GM18873 (cell line): ENCODE measurements at regions not wholly inside any gene's neighbourhood (a gene's known extent, or its start where the extent isn't known, plus 50 kb on each side); places are given as distances from the start of the nearest gene placed in this dataset.

Experiments used
- ATAC-seq: cut with Tn5 transposase; IDR thresholded peaks from one replicate; pipeline ENCODE4 v1.9.1; 2021; ENCODE audit warnings: mild to moderate bottlenecking, moderate library complexity, moderate number of reproducible peaks; ENCODE audit not compliant: unreplicated experiment, low FRiP score

- ATAC-seq = no peak
Measured at GRCh38 chr18:64287926-64288325, 139.0 kb upstream of the LINC00305 start.

GRCh38 chr18:64283059-64283458 is 134.2 kb upstream of the LINC00305 start:
- no peak for ATAC-seq

GRCh38 chr18:64278026-64278425 is 129.1 kb upstream of the LINC00305 start:
- no peak for ATAC-seq

DNA sequence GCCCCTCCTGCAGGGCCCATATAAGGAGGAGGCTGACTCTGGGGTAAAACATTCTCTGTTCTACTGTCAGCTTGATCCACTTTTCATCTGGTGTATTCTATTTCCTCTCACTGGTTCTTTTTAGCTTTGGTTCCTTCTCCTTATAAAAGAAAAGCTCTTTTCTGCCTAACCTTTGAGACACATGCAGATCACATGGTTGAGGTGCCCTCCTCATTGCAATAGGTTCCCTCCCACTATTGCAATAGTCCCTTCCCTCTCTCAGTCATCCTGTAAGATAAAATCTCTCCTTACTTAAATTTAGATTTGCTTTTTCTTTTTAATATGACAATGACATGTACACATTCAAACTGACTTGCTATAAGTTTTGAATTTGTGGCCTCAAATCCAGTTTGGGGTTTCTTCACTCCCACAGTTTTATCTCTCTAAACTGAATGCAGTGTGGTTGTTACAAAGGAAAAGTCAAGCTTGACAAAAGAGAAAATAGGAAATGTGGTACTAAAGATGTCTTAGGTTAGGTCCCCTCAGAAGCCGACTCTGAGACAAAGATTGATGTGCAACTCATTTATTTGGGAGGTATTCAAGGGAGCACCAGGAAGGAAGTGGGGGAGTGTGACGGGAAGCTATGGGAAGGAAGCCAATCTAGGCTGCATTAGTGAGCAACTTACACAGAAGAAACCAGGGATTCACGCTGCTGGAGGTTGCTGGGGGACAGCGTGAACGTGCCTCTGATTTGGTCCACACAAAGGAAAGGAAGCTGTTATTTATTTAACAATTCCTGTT is 127.6 kb upstream of the LINC00305 start:
- no peak for ATAC-seq

DNA sequence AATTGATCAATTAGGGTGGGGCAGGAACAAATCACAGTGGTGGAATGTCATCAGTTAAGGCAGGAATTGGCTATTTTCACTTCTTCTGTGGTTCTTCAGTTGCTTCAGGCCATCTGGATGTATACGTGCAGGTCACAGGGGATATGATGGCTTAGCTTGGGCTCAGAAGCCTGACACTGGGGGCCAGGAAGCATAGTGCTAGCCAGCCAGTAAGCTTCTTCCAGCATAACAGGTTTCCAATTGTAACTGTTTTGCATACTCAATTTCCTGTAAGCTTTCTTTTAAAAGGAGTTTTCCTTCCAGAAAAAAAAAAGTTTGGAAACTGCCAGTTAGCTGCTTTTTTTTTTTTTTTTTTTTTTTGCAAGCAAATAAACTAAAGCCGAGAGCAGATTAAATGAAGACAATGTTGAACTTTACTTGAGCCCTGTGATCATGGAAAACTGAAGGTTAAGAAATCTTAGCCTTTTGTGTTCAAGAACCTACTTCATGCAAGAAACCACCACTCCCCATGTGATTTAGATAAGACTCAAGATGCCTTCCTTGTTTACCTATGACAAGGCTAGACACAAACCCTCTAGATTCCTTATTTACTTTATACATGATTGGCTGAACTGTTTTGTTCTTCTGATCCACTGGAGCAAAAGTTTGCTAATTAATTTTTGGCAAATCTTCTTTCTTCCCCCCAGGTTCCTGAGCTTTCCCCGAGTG is 126.9 kb upstream of the LINC00305 start:
- ATAC-seq = no peak

DNA sequence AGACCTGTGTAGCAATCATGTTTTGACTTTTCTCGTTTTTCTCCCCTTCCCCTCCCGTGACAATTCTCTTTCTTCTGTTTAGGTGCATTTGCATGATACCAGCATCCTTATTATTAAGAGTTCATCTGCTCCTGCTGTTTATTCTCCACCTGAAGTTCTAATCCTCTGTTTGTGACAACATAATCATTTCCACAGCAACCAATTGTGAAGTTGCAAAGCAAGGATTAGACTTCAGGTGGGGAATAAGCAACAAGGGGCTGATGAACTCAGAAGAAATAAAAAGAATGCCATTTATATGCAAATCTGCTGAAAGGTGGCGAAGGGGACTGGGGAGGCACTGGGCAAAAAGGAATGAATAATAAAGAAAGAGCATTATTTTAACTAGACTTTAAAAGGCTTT is 124.8 kb upstream of the LINC00305 start:
- no peak for ATAC-seq

- ATAC-seq = no peak
Measured at GRCh38 chr18:64271975-64272659, 123.2 kb upstream of the LINC00305 start.

DNA sequence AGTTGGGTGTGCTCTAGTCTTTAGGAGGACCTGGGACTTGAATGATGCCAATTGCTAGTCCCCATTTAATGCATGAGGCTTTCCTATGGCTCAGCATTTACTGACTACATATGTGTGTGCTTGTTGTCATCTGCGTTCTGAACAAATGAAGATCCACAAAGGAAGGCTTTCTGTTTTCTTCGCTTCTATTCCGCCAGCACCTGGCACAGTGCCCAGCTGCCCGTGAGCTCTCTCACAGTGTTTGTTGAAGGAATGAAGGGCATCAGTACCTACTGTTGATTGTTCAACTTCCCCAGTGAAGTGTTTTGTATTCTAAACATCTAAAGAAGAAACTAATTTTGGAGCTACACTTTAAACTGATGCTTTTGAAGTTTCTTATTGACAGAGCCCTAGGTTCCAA is 122.4 kb upstream of the LINC00305 start:
- no peak for ATAC-seq

DNA sequence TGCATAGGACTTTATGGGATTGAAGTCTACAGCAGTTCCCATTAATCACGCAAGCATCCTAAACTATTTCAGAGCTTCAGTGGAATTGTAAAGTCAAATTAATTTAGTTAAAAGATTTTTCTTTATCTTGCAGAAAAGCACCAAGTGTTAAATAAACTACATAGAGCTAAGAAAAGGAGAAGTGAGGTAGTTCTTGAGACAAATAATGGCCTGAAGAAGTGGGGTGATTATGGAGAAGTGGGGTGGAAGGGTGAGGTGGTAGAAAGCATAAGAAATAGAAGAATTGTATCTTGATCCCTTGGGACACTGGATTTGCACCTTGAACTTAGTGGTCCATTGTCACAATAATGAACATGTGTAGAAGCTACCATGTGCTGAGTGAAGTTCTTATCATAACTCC is 121.7 kb upstream of the LINC00305 start:
- no peak for ATAC-seq

- no peak for ATAC-seq
Measured at GRCh38 chr18:64270121-64270520, 121.2 kb upstream of the LINC00305 start.

- ATAC-seq = no peak
Measured at GRCh38 chr18:64264171-64264570, 115.3 kb upstream of the LINC00305 start.

- no peak for ATAC-seq
Measured at GRCh38 chr18:64260810-64261209, 111.9 kb upstream of the LINC00305 start.

- no peak for ATAC-seq
Measured at GRCh38 chr18:64259871-64260270, 111.0 kb upstream of the LINC00305 start.

DNA sequence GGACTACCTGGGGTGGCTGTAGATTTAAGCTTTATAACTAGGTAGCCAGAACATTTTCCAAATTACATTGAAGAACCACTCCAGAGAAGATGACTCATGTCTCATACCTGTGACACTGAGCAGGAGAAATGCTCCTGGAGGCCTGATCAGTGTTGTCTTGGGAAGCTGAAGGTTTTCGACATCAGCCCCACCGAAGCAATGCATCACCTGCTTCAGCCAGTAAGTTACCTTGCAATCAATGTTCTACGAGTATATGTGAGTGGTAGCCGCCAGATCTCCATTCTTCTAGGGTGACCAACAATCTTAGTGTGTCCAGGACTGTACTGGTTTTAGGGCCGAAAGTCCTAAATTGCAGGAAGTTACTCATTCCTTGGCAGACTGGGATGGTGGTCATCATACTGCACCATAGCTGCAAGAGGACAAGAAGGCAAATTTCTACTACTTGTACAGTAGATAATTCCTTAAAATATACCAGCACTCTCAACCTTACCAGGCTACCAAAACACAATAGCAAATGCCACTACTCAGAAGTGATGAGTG is 109.3 kb upstream of the LINC00305 start:
- no peak for ATAC-seq

- no peak for ATAC-seq
Measured at GRCh38 chr18:64254399-64255093, 105.7 kb upstream of the LINC00305 start.

DNA sequence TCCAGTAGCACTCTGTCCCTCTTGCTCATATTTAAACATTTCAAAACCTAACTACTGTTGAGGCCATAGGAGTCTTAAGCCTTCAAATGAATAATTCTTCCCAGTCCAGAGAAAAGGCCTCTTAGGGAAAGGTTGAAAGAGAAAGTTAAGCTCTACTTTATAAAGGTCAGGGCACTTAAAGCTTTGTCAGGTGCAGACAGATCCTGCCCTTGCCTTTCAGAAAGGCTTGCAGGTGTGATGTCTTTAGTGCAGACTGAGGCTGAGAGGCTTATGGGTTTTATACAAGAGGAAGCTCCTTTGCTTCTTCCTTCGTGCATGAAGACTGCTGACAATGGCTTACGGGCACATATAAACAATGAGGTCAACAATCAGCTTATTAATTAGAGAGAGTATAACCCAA is 105.0 kb upstream of the LINC00305 start:
- no peak for ATAC-seq

DNA sequence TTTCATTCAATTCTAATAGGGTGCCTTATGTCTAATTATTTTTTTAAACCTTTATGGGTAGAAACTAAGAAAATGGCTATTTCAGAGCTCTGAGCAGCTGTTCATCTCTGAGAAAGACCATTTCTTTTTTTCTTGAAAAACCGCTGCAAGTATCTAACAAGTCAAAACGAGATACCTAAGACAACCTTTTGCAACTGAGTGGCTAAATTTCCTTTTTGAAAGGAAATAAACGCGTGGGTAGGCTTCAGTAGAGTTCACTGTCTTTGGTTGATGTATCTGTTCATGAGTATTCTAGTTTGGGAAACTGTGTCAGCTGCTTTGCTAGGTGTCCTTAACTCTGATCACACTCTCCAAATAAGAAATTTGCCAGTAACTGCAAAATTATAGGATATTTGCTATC is 104.3 kb upstream of the LINC00305 start:
- no peak for ATAC-seq

- ATAC-seq = no peak
Measured at GRCh38 chr18:64248836-64249235, 99.9 kb upstream of the LINC00305 start.

DNA sequence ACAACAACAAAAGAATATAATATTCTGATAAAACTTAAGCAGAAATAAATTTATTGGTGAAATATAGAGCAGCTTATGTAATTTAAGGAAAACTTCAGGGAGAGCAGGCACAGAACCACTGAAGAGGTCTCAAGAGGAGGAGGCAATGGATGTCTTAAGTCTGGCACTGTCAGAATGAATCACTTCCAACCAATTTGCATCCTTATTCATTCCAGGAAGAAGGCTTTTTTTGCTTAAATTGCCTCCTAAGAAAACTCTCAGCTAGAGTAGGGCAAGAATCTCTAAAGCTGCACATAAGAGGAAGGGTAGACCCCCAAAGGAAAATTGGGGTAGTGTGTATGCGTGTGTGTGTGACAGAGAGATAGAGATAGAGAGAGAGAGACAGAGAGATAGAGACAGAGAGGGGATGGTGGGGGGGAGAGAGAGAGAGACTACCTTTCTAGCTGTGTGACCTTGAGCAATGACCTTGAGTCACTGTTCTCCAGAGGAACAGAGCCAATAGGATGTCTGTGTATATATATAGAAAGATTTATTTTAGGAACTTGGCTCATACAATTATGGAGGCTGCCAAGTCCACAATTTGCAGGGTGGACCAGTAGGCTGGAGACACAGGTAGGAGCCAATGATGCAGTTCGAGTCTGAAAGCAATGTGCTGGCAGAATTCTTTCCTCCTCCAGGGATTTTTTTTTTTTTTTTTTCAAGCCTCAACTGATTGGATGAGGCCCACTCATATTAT is 96.4 kb upstream of the LINC00305 start:
- ATAC-seq = no peak

DNA sequence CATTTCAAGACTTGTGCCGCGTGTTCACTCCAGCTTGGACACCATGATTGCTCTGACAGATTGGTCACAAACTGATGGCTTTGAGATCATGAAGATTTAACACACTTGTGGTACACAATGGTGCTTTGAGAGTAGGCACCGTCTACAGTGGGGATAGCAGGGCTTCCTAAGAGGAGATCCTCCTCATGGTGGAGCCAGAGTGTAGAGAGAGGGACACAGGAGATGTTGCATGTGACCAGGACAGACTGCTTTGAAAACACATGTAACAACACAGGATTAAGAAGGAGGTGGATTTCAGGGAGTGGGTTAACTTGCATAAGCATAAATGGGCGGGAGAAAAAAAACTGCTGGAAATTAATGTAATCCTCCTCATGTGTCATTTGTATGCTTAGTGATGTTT is 95.7 kb upstream of the LINC00305 start:
- no peak for ATAC-seq
